ENCODE measurements at regions not wholly inside any gene's neighbourhood (a gene's known extent, or its start where the extent isn't known, plus 50 kb on each side); places are given as distances from the start of the nearest gene placed in this dataset.

DNA sequence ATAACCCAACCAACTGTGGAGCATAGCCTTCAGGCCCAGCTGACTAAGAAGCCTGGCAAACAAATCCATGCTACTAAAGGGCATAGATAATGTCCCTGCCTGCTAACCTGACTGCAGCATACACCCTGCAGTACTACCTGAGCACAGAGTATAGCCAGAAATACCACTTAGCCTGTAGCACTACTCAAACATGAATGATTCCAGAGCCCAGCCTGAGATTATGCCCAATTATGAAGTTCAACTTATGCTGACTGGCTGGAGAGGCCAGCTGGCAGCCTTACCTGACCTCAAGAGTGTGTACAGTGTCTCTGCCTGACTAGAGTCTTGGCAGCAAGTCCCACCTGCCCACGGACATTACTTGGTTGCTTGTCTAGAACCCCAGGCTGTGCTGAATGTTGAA is 1265.3 kb downstream of the CDH11 start:
- no peaks in the 10 kb centered on the region for H3K4me1 Mint-ChIP-seq
- Histone ChIP-seq H3K36me3 (ENCODE audit: insufficient read depth, low read length) (no peaks in the 10 kb centered on the region), H3K4me1 (ENCODE audit: insufficient read depth, low read length) (no peaks in the 10 kb centered on the region), H3K27me3 (ENCODE audit: insufficient read depth, low read length) (no peaks in the 10 kb centered on the region), H3K27ac (ENCODE audit: low read depth, low read length) (no peak overlapping the region), H3K4me3 (ENCODE audit: low read length in 2 of 2) (no peak overlapping the region), H3K9me3 (ENCODE audit: control insufficient read depth in 1 of 2, low read length in 2 of 2) (no peaks in the 10 kb centered on the region)
- H3K36me3 Mint-ChIP-seq = no peaks in the 10 kb centered on the region
- ChIA-PET CTCF (ENCODE audit: partially characterized antibody) (no interaction called here), POLR2A (ENCODE audit: partially characterized antibody) (no interaction called here)
- intact Hi-C loops (cut with micrococcal nuclease) = no loop called here
- no peak overlapping the region for H3K4me3 Mint-ChIP-seq
- H3K27ac Mint-ChIP-seq = peak overlapping the region in 1 of 7 donors; percentile 31
- no peaks in the 10 kb centered on the region for H3K27me3 Mint-ChIP-seq
- peaks cover 0 to 17% (median 5%) of the 10 kb centered on the region in 8 donors for H3K9me3 Mint-ChIP-seq
- DNase-seq = no peak

DNA sequence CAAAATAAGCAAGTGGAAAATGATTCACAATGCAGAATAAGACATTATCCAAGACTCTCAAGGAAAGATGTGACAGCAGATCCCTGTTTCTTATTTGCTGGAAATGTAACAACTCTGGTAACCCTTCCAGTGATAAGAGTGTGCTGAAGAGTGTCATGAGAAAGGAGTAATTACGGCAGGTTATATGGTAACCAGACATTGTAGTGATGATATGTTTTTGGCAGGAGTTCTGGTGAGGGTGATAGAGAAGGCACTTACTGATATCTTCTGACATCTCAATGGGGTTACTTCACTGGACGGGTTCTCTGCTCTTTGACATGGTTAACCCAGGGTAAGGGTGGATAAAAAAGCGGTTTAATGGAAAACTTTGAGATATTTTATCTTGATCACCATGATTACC is 1270.9 kb downstream of the CDH11 start:
- CTCF ChIA-PET (ENCODE audit: partially characterized antibody) = no interaction called here

DNA sequence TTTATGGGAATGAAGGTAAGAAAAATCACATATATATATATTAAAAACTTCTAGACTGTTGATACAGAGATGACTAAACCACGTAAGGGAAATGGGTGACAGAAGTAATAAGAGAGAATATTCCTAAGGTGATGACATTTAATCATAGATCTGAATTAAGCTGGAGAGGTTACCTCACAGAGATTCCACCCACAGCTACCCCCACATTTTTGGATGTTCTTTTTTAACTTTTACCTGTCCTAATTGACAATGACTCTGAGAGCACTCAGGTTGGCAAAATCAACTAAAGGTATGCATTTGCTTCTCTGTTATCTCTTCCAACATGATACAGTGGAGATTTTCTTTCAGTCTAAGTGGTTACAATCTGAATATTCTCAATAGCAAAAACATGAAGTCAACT is 1280.6 kb downstream of the CDH11 start:
- Mint-ChIP-seq H3K4me1 (no peaks in the 10 kb centered on the region), H3K9me3 (peaks cover 5 to 68% (median 29%) of the 10 kb centered on the region in 8 donors), H3K36me3 (no peaks in the 10 kb centered on the region), H3K4me3 (no peak overlapping the region), H3K27ac (no peak overlapping the region), H3K27me3 (no peaks in the 10 kb centered on the region)
- peaks cover 0 to 3% of the 10 kb centered on the region in 2 donors for H3K9me3 ChIP-seq (ENCODE audit: control insufficient read depth in 1 of 2, low read length in 2 of 2)
- H3K4me3 ChIP-seq (ENCODE audit: low read length in 2 of 2) = no peak overlapping the region
- CTCF ChIA-PET (ENCODE audit: partially characterized antibody) = no interaction called here
- H3K36me3 ChIP-seq (ENCODE audit: insufficient read depth, low read length) = no peaks in the 10 kb centered on the region
- H3K27me3 ChIP-seq (ENCODE audit: insufficient read depth, low read length) = no peaks in the 10 kb centered on the region
- intact Hi-C loops (cut with micrococcal nuclease) = no loop called here
- POLR2A ChIA-PET (ENCODE audit: partially characterized antibody) = no interaction called here
- no peaks in the 10 kb centered on the region for H3K4me1 ChIP-seq (ENCODE audit: insufficient read depth, low read length)
- DNase-seq = no peak
- no peak overlapping the region for H3K27ac ChIP-seq (ENCODE audit: low read depth, low read length)

More for the DNA sequence above, 1270.9 kb downstream of the CDH11 start:
- H3K4me3 Mint-ChIP-seq = no peak overlapping the region
- no peak overlapping the region for H3K4me3 ChIP-seq (ENCODE audit: low read length in 2 of 2)
- no peaks in the 10 kb centered on the region for H3K36me3 ChIP-seq (ENCODE audit: insufficient read depth, low read length)
- no peaks in the 10 kb centered on the region for H3K36me3 Mint-ChIP-seq
- no peaks in the 10 kb centered on the region for H3K4me1 Mint-ChIP-seq
- H3K27me3 Mint-ChIP-seq = no peaks in the 10 kb centered on the region
- intact Hi-C loops (cut with micrococcal nuclease) = no loop called here
- H3K27ac Mint-ChIP-seq = no peak overlapping the region
- H3K9me3 Mint-ChIP-seq = peaks cover 8 to 37% (median 19%) of the 10 kb centered on the region in 8 donors
- peaks cover 0 to 5% of the 10 kb centered on the region in 2 donors for H3K9me3 ChIP-seq (ENCODE audit: control insufficient read depth in 1 of 2, low read length in 2 of 2)
- no peak for DNase-seq
- no peaks in the 10 kb centered on the region for H3K27me3 ChIP-seq (ENCODE audit: insufficient read depth, low read length)
- POLR2A ChIA-PET (ENCODE audit: partially characterized antibody) = no interaction called here
- no peaks in the 10 kb centered on the region for H3K4me1 ChIP-seq (ENCODE audit: insufficient read depth, low read length)
- H3K27ac ChIP-seq (ENCODE audit: low read depth, low read length) = no peak overlapping the region

DNA sequence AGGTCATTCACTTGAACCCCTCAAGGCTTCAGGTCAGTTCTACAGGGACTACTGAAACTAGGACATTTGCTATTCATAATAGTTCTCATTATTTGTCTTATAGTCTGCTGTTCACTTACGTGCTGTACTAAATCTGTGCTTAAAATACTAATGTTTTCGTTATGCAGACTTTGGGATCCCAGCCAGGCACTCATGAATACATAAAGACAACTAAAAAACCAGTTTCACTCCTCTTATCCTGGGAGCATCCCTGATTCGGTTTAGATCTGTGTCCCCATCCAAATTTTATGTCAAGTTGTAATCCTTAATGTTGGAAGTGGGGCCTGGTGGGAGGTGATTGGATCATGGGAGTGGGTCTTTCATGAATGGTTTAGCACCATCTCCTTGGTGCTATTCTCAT is 1291.8 kb downstream of the CDH11 start:
- Histone ChIP-seq H3K4me3 (ENCODE audit: low read length in 2 of 2) (no peak overlapping the region), H3K27me3 (ENCODE audit: insufficient read depth, low read length) (no peaks in the 10 kb centered on the region), H3K36me3 (ENCODE audit: insufficient read depth, low read length) (no peaks in the 10 kb centered on the region), H3K9me3 (ENCODE audit: control insufficient read depth in 1 of 2, low read length in 2 of 2) (no peaks in the 10 kb centered on the region), H3K4me1 (ENCODE audit: insufficient read depth, low read length) (no peaks in the 10 kb centered on the region), H3K27ac (ENCODE audit: low read depth, low read length) (no peak overlapping the region)
- intact Hi-C loops (cut with micrococcal nuclease) = no loop called here
- Mint-ChIP-seq H3K36me3 (no peaks in the 10 kb centered on the region), H3K27ac (no peak overlapping the region), H3K4me3 (no peak overlapping the region), H3K9me3 (peaks cover 2 to 45% (median 21%) of the 10 kb centered on the region in 8 donors), H3K4me1 (no peaks in the 10 kb centered on the region), H3K27me3 (no peaks in the 10 kb centered on the region)
- no peak for DNase-seq
- CTCF ChIA-PET (ENCODE audit: partially characterized antibody) = no interaction called here
- POLR2A ChIA-PET (ENCODE audit: partially characterized antibody) = no interaction called here

DNA sequence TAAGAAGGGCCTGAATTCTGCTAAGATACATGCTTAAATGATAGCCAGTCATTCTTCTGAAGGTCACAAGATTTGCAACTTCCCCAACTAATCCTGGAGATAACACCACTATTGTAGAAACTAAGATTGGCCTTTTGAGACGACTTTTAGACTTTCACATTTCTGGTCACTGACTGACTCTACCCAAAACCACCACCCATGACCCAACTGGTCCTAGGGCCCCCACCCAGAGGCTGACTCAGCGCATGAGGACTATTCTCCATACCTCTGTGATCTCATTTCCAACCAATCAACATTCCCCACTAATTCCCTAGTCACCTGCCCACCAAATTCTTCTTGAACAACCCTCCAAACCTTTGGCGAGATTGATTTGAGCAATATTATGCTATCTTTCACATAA is 1299.0 kb downstream of the CDH11 start:
- Histone ChIP-seq H3K4me3 (ENCODE audit: low read length in 2 of 2) (no peak overlapping the region), H3K9me3 (ENCODE audit: control insufficient read depth in 1 of 2, low read length in 2 of 2) (no peaks in the 10 kb centered on the region), H3K27me3 (ENCODE audit: insufficient read depth, low read length) (no peaks in the 10 kb centered on the region), H3K4me1 (ENCODE audit: insufficient read depth, low read length) (no peaks in the 10 kb centered on the region), H3K27ac (ENCODE audit: low read depth, low read length) (no peak overlapping the region), H3K36me3 (ENCODE audit: insufficient read depth, low read length) (no peaks in the 10 kb centered on the region)
- ChIA-PET CTCF (ENCODE audit: partially characterized antibody) (no interaction called here), POLR2A (ENCODE audit: partially characterized antibody) (no interaction called here)
- H3K9me3 Mint-ChIP-seq = peaks cover 6 to 59% (median 42%) of the 10 kb centered on the region in 8 donors
- H3K4me3 Mint-ChIP-seq = no peak overlapping the region
- no peaks in the 10 kb centered on the region for H3K36me3 Mint-ChIP-seq
- no peak for DNase-seq
- H3K27ac Mint-ChIP-seq = peak overlapping the region in 1 of 7 donors; percentile 10
- no peaks in the 10 kb centered on the region for H3K27me3 Mint-ChIP-seq
- intact Hi-C loops (cut with micrococcal nuclease) = no loop called here
- no peaks in the 10 kb centered on the region for H3K4me1 Mint-ChIP-seq

DNA sequence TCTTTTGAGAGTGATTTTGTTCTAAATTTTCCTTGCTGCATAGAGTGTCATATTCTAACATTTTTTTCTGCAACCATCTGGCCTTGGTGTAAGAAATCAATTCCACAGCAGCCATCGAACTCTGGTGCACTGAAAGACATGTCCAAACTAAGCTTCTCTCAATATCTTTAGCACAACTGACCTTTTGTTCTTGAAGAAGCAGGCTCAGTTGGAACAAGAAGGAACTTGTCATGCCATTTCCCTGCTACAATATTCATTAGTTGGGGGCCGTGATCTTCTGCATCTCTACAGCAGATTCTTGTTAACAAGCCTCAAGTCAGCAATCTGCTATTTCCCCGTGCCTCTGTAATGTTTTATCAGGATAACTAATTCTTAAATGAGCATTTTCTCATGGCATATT is 1305.6 kb downstream of the CDH11 start:
- H3K36me3 Mint-ChIP-seq = no peaks in the 10 kb centered on the region
- H3K27me3 Mint-ChIP-seq = no peaks in the 10 kb centered on the region
- no peaks in the 10 kb centered on the region for H3K4me1 Mint-ChIP-seq
- H3K27ac ChIP-seq (ENCODE audit: low read depth, low read length) = no peak overlapping the region
- H3K4me1 ChIP-seq (ENCODE audit: insufficient read depth, low read length) = no peaks in the 10 kb centered on the region
- DNase-seq = no peak
- H3K4me3 ChIP-seq (ENCODE audit: low read length in 2 of 2) = no peak overlapping the region
- no peaks in the 10 kb centered on the region for H3K27me3 ChIP-seq (ENCODE audit: insufficient read depth, low read length)
- intact Hi-C loops (cut with micrococcal nuclease) = no loop called here
- peaks cover 5 to 51% (median 38%) of the 10 kb centered on the region in 8 donors for H3K9me3 Mint-ChIP-seq
- ChIA-PET CTCF (ENCODE audit: partially characterized antibody) (no interaction called here), POLR2A (ENCODE audit: partially characterized antibody) (no interaction called here)
- H3K9me3 ChIP-seq (ENCODE audit: control insufficient read depth in 1 of 2, low read length in 2 of 2) = peaks cover 0 to 4% of the 10 kb centered on the region in 2 donors
- H3K36me3 ChIP-seq (ENCODE audit: insufficient read depth, low read length) = no peaks in the 10 kb centered on the region
- no peak overlapping the region for H3K27ac Mint-ChIP-seq
- H3K4me3 Mint-ChIP-seq = no peak overlapping the region

DNA sequence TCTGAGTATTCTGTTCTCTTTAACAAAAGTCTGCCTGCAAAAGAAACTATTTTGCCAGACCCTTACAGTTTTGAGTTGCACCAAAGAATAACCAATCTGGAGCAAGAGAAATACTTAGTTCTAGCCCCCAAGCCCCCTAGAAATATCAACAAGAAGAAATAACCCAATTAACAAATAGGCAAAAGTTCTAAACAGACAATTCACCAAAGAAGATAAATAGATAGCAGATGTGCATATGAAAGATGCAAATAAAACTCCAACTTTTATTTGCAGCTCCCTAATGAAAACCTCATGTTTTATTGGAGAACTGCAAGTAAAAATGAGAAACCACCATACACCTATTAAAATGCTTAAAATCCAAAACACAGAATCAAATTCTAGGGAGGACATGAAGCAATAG is 1308.0 kb downstream of the CDH11 start:
- ChIA-PET POLR2A (ENCODE audit: partially characterized antibody) (no interaction called here), CTCF (ENCODE audit: partially characterized antibody) (no interaction called here)
- Mint-ChIP-seq H3K4me1 (no peaks in the 10 kb centered on the region), H3K27ac (no peak overlapping the region), H3K4me3 (no peak overlapping the region), H3K27me3 (no peaks in the 10 kb centered on the region), H3K9me3 (peaks cover 4 to 44% (median 25%) of the 10 kb centered on the region in 8 donors), H3K36me3 (no peaks in the 10 kb centered on the region)
- Histone ChIP-seq H3K9me3 (ENCODE audit: control insufficient read depth in 1 of 2, low read length in 2 of 2) (peaks cover 0 to 4% of the 10 kb centered on the region in 2 donors), H3K4me1 (ENCODE audit: insufficient read depth, low read length) (no peaks in the 10 kb centered on the region), H3K4me3 (ENCODE audit: low read length in 2 of 2) (no peak overlapping the region), H3K27ac (ENCODE audit: low read depth, low read length) (no peak overlapping the region), H3K27me3 (ENCODE audit: insufficient read depth, low read length) (no peaks in the 10 kb centered on the region), H3K36me3 (ENCODE audit: insufficient read depth, low read length) (no peaks in the 10 kb centered on the region)
- no peak for DNase-seq
- intact Hi-C loops (cut with micrococcal nuclease) = no loop called here

DNA sequence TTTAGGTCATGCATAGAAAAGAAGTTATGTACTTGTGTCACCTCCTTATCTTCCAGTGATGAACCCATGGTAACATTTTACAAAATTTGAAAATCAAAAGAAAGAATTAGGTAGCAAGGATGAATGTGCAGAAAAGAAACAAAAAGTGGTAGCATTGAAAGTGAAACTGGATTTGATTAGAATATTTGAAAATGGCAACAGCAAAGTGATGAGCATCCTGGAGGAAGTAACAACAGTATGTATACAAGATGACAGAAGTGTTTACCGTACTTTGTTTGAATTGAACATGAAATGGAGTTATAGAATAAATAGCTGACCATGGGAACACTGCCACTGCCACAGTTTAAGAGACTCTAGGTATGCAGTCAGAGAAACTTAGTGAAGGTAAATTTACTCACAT is 1313.1 kb downstream of the CDH11 start:
- Histone ChIP-seq H3K27ac (ENCODE audit: low read depth, low read length) (no peak overlapping the region), H3K36me3 (ENCODE audit: insufficient read depth, low read length) (no peaks in the 10 kb centered on the region), H3K27me3 (ENCODE audit: insufficient read depth, low read length) (no peaks in the 10 kb centered on the region), H3K4me3 (ENCODE audit: low read length in 2 of 2) (no peak overlapping the region), H3K4me1 (ENCODE audit: insufficient read depth, low read length) (no peaks in the 10 kb centered on the region), H3K9me3 (ENCODE audit: control insufficient read depth in 1 of 2, low read length in 2 of 2) (no peaks in the 10 kb centered on the region)
- Mint-ChIP-seq H3K27me3 (no peaks in the 10 kb centered on the region), H3K4me1 (no peaks in the 10 kb centered on the region), H3K36me3 (no peaks in the 10 kb centered on the region), H3K9me3 (peaks cover 0 to 30% (median 10%) of the 10 kb centered on the region in 8 donors), H3K4me3 (no peak overlapping the region), H3K27ac (no peak overlapping the region)
- DNase-seq = no peak
- ChIA-PET POLR2A (ENCODE audit: partially characterized antibody) (no interaction called here), CTCF (ENCODE audit: partially characterized antibody) (no interaction called here)
- intact Hi-C loops (cut with micrococcal nuclease) = no loop called here
